GM12873 (cell line): ENCODE measurements at regions not wholly inside any gene's neighbourhood (a gene's known extent, or its start where the extent isn't known, plus 50 kb on each side); places are given as distances from the start of the nearest gene placed in this dataset.

ENCODE experiments used
- TF ChIP-seq, protein P1 (sequence below): IDR thresholded peaks from 2 replicates; pipeline ENCODE4 v1.5.1; 2012; ENCODE audit warnings: low read depth, mild to moderate bottlenecking, moderate library complexity, low read length, control low read depth; ENCODE audit not compliant: insufficient read depth; ENCODE audit errors: missing control alignments

DNA sequence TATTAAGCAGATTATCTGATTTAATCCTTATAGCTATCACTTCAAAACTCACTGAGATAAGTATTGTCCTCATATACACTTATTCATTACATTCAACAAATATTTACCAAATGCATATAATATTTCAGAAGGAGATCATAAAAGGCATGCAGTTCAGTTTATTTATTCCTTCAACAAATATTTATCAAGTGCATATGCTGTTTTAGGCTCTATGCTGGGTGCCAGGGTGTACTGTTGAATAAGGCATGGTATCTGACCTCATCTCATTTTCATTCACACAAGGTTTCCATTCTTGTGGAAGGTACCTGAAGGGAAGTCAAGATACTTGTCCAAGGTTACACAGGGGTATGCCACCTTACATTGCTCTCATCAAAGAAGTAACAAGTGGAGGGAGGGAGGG, 213.0 kb downstream of the INSIG2 start:
- TF ChIP-seq, protein P1, sequence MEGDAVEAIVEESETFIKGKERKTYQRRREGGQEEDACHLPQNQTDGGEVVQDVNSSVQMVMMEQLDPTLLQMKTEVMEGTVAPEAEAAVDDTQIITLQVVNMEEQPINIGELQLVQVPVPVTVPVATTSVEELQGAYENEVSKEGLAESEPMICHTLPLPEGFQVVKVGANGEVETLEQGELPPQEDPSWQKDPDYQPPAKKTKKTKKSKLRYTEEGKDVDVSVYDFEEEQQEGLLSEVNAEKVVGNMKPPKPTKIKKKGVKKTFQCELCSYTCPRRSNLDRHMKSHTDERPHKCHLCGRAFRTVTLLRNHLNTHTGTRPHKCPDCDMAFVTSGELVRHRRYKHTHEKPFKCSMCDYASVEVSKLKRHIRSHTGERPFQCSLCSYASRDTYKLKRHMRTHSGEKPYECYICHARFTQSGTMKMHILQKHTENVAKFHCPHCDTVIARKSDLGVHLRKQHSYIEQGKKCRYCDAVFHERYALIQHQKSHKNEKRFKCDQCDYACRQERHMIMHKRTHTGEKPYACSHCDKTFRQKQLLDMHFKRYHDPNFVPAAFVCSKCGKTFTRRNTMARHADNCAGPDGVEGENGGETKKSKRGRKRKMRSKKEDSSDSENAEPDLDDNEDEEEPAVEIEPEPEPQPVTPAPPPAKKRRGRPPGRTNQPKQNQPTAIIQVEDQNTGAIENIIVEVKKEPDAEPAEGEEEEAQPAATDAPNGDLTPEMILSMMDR: no peak

DNA sequence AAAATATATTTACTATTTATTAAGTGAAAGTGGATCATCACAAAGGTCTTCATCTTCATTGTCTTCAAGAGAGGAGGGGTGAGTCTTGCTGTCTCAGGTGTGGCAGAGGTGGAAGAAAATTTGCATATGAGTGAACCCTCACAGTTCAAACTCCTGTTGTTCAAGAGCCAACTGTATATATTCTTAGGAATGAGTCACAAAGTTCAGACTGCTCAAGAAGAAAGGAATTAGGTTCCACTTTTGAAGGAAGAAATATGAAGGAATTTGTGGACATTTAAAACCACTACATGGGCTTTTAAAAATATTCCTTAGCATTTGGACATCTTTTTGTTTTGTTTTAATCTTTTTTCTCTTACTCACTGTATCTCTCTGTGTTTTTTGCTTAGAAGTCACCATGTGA, 212.6 kb downstream of the INSIG2 start:
- TF ChIP-seq, protein P1: no peak

DNA sequence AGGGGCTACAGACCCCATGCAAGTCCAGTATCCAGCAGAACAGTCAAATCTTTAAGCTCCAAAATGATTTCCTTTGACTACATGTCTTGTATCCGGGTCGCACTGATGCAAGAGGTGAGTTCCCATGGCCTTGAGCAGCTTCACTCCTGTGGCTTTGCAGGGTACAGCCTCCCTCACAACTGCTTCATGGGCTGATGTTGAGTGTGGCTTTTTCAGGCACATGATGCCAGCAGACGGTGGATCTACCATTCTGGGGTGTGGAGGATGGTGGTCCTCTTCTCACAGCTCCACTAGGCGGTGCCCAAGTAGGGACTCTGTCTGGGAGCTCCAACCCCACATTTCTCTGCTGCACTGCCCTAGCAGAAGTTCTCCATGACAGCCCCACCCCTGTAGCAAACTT, 208.4 kb downstream of the INSIG2 start:
- TF ChIP-seq, protein P1: no peak

DNA sequence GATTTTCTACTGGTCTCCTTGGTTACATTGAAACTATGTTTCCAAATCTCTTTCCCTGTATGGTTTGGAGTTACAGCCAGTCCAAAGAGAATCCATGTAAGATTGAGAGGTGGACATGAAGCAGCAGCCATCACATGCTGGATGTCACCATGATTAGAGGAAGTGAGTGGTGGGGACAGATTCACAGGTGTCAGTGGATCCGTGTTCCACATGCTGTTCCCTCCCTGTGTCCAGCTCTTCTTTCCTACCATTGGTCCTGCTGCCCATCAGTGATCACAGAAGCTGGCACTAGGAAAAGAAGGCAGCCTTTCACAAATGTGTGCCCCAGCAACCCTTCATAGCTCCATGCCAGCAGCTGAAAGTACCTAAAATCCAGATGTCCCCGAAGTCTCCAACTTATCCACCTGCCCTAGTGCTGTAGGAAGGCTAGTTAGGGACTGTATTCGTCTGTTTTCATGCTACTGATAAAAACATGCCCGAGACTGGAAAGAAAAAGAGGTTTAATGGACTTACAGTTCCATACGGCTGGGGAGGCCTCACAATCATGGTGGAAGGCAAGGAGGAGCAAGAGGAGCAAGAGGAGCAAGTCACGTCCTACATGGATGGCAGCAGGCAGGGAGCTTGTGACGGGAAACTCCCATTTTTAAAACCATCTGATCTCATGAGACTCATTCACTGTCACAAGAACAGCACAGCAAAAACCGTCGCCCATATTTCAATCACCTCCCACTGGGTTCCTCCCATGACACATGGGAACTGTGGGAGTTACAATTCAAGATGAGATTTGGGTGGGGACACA, 207.5 kb downstream of the INSIG2 start:
- TF ChIP-seq, protein P1: no peak

DNA sequence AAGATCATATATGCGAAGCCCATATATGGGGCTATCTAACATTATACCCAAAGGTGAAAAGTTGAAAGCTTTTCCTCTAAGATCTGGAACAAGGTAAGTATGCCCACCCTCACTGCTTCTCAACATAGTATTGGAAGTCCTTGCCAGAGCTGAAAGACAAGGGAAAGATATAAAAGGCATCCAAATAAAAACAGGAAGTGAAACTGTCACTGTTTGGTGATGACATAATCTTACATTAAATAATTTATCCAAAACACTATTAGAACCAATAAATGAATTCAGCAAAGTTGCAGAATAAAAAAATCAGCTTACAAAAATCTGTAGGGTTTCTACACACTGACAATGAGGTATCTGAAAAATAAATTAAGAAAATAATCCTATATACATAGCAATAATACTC, 205.8 kb downstream of the INSIG2 start:
- TF ChIP-seq, protein P1: no peak

DNA sequence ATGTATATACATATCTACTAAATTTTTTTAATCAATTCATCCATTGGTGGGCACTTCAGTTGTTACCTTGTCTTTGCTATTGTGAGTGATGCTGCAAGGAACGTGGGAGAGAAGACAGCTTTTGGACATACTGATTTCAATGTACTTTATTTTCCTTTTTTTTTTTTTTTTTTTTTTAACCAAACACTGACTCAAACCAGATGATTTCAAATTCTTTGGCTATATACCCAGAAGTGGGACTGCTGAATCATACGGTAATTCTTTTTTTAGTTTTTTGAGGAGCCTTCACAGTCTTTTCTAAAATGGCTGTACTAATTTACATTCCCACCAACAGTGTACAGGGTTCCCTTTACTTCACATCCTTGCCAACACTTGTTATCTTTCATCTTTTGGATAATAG, 204.7 kb downstream of the INSIG2 start:
- TF ChIP-seq, protein P1: no peak

DNA sequence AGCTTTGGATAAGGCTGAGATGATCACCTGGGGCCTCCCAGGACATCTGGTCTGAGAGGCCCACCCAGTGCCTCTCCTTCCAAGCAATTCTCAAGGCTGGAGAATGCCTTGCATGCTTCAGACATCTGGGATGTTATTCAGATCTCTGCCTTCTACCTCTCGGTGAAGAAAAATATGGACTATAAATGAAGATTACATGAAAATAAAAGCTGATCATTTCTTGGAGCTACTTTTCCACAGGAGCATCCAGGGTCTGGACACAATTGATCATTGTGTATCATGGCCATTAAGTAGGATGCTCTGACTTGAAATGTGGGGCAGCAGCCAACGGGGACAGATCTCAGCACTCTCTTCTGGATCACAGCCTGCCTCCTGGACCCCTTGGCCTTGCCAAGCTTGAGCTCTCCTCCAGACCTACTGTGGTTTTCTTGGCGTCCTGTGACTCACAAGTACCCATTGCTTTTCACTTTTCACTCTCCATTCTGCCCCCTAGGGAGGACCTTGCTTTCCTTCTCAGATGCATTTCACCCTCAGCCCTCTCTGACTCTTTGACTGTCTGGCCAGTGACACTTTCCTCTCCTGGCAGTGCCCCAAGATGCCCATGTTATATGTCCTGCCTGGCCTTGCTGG, 203.1 kb downstream of the INSIG2 start:
- TF ChIP-seq, protein P1: no peak
